Prostate gland (tissue), 2 donors: ENCODE measurements at regions not wholly inside any gene's neighbourhood (a gene's known extent, or its start where the extent isn't known, plus 50 kb on each side); places are given as distances from the start of the nearest gene placed in this dataset.

Source experiments
- DNase-seq: peaks from one replicate; pipeline ENCODE4 v3.0.0-alpha.2; 2019; ENCODE audit warnings: low spot score
- H3K27ac ChIP-seq, 2 donors: fragments of 200-600 bp; sonication (generic); 2 replicates each; pipeline ENCODE4 v1.5.1; 2017 to 2019
- H3K27me3 ChIP-seq: fragments of 200-600 bp; sonication (generic); replicated peaks from 2 replicates; pipeline ENCODE4 v1.5.1; 2019; ENCODE audit not compliant: insufficient read depth
- H3K36me3 ChIP-seq, 2 donors: fragments of 200-600 bp; sonication (generic); 1 replicate in 1 of 2; 2 replicates in 1 of 2; pipeline versions ENCODE4 v1.5.1 to v1.8.1; 2017 to 2019
- H3K4me1 ChIP-seq: fragments of 200-600 bp; sonication (generic); replicated peaks from 2 replicates; pipeline ENCODE4 v1.5.1; 2019
- H3K4me3 ChIP-seq, 2 donors: fragments of 200-600 bp; sonication (generic); 2 replicates each; pipeline ENCODE4 v1.5.1; 2017 to 2019
- H3K9me3 ChIP-seq: fragments of 200-600 bp; sonication (generic); 2 replicates; pipeline ENCODE4 v1.5.1; 2017
- POLR2A ChIP-seq: fragments of 450-650 bp; IDR thresholded peaks from one replicate; pipeline ENCODE4 v1.6.1; 2016; ENCODE audit warnings: antibody characterized with exemption, mild to moderate bottlenecking
- POLR2AphosphoS5 ChIP-seq: sonication (generic); formaldehyde crosslinking; IDR thresholded peaks from one replicate; pipeline ENCODE4 v1.6.1; 2017; ENCODE audit warnings: antibody characterized with exemption
- WGBS: methylation state at CpG from one replicate; pipeline ENCODE4 v1.1.5; 2018; 5-methylcytosine and 5-hydroxymethylcytosine counted together
- intact Hi-C: fragments of 100-400 bp; cut with DNase I; formaldehyde crosslinking; loops from one replicate; pipeline ENCODE4 v1.14.2; 2022
- TF ChIP-seq, protein P1 (sequence below), 4 experiments: fragments of 200-600 bp in 2 of 4; fragments of 450-650 bp in 2 of 4; sonication (generic) in 2 of 4; IDR thresholded peaks; 1 replicate in 3 of 4; 2 replicates in 1 of 4; pipeline ENCODE4 v1.5.1; 2016 to 2019; ENCODE audit warnings: antibody characterized with exemption in 4 of 4, mild to moderate bottlenecking in 2 of 4, moderate library complexity in 2 of 4

DNA sequence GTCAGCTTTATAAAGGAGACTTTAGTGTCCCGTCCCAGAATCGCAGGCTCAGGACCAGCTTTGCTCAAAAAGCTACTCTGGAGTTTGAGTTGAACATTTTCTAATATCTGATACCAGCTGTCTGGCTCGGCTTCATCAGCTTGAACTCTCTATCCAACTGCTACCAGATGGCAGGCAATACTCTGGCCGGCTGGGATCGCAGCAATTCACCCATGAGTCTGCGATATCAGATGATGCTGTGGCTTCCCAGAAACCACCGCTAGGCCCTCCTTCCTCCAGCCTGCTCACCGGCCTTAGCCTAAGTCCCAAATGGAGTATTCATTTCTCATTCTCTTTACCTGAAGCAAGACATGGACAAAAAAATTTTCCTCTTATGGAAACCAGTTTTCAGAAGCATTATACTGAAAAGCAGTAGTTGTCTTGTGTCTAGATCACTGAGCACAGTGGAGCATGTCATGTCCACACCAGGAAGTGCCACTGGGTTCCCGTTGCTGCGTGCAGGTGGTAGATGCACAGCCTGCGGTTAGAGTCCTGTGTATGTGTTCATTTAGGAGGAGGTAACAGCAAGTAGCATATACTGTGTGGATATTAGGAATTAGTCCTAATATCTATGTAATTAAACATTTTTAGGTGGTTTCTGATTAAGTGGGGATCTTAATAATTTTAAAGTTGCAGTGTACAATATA is 162.0 kb upstream of the SOX11 start:
- H3K27me3 ChIP-seq: no peaks in the 10 kb centered on the region
- TF ChIP-seq POLR2A (no peak), POLR2AphosphoS5 (no peak)
- TF ChIP-seq, protein P1, sequence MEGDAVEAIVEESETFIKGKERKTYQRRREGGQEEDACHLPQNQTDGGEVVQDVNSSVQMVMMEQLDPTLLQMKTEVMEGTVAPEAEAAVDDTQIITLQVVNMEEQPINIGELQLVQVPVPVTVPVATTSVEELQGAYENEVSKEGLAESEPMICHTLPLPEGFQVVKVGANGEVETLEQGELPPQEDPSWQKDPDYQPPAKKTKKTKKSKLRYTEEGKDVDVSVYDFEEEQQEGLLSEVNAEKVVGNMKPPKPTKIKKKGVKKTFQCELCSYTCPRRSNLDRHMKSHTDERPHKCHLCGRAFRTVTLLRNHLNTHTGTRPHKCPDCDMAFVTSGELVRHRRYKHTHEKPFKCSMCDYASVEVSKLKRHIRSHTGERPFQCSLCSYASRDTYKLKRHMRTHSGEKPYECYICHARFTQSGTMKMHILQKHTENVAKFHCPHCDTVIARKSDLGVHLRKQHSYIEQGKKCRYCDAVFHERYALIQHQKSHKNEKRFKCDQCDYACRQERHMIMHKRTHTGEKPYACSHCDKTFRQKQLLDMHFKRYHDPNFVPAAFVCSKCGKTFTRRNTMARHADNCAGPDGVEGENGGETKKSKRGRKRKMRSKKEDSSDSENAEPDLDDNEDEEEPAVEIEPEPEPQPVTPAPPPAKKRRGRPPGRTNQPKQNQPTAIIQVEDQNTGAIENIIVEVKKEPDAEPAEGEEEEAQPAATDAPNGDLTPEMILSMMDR (IDR thresholded peaks at IDR 0.05): no peak
- WGBS: 86% methylated on average over 11 of the region's 11 CpGs
- no peaks in the 10 kb centered on the region for H3K4me1 ChIP-seq
- no peaks in the 10 kb centered on the region for H3K36me3 ChIP-seq
- no peaks in the 10 kb centered on the region for H3K9me3 ChIP-seq
- intact Hi-C loops: no loop called here
- no peak for DNase-seq
- no peak overlapping the region for H3K27ac ChIP-seq
- H3K4me3 ChIP-seq: no peak overlapping the region

DNA sequence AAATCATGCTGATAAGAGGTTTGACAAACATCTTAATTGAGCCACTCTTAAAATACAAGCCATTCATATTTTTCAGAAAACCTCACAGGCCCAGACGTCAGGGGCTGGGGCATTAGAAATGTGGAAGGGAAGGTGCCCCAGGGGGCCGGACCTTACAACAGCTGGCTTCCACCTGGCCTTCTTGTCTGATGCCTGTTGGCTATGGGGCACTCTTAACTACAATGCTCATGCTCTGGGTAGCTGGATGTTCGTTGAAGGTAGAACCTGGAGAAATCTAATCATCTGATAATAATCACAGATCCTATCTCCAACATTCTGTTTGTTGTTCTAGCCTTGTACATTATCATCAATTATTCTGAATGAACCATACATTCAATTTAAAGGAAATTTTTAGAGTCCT is 156.9 kb upstream of the SOX11 start:
- Histone ChIP-seq H3K27me3 (no peaks in the 10 kb centered on the region), H3K27ac (no peak overlapping the region), H3K4me3 (no peak overlapping the region), H3K36me3 (no peaks in the 10 kb centered on the region), H3K9me3 (no peaks in the 10 kb centered on the region), H3K4me1 (no peaks in the 10 kb centered on the region)
- WGBS: 87% methylated on average over 3 of the region's 3 CpGs
- DNase-seq: no peak
- TF ChIP-seq, protein P1 (IDR thresholded peaks at IDR 0.05): no peak
- TF ChIP-seq POLR2AphosphoS5: no peak
- TF ChIP-seq POLR2A: no peak
- intact Hi-C loops: no loop called here

DNA sequence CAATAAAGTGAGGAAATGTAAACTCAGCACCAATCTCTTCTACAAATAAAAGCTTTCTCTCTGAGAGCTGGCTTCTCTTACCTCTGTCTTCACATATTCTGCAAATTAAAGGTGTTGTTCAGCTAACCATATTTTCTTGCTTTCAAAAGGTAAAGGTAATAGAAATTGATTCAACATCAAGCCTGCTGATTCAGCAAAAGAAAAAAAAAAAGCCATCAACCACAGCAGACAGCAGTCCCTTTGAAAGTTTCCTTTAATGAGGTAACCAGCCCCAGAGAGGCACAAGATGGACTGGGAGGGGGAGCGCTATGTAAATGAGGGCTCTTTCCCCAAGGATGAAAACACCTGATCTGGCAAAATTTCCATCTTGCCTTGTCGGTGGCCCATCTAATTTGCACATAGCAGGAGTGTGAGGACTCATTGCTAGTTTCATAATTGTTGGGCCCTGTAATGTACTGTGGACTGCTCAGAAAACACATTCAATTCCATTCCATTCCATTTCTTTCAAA is 154.9 kb upstream of the SOX11 start:
- Histone ChIP-seq H3K4me1 (no peaks in the 10 kb centered on the region), H3K27me3 (no peaks in the 10 kb centered on the region), H3K9me3 (no peaks in the 10 kb centered on the region), H3K4me3 (no peak overlapping the region), H3K27ac (no peak overlapping the region), H3K36me3 (no peaks in the 10 kb centered on the region)
- no peak for DNase-seq
- TF ChIP-seq POLR2AphosphoS5 (no peak), POLR2A (no peak)
- TF ChIP-seq, protein P1 (IDR thresholded peaks at IDR 0.05): no peak
- WGBS: 86% methylated on average over 2 of the region's 2 CpGs
- intact Hi-C loops: no loop called here

DNA sequence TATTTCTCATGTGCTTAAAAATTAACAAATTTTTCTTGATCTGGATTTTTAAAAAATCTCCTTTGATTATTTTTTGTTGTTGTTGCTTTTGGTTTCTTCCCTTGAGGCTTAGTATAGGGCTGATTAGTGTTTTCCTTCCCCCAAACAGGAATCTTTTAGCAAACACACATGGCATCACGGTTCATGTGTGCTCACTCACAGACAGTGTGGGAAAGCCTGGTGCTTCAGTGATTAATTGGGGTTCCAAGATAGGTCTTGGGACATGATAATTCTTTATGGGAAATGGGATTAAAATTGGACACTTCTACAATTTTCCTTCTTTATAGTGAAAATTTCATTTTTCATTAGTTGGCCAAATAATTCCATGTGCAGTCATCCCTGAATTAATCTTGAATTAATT is 153.9 kb upstream of the SOX11 start:
- no peaks in the 10 kb centered on the region for H3K4me1 ChIP-seq
- WGBS: 97% methylated on average over 1 of the region's 1 CpG
- DNase-seq: no peak
- no peak overlapping the region for H3K27ac ChIP-seq
- H3K36me3 ChIP-seq: no peaks in the 10 kb centered on the region
- H3K9me3 ChIP-seq: no peaks in the 10 kb centered on the region
- intact Hi-C loops: no loop called here
- TF ChIP-seq POLR2AphosphoS5 (no peak), POLR2A (no peak)
- TF ChIP-seq, protein P1 (IDR thresholded peaks at IDR 0.05): no peak
- H3K27me3 ChIP-seq: no peaks in the 10 kb centered on the region
- no peak overlapping the region for H3K4me3 ChIP-seq

DNA sequence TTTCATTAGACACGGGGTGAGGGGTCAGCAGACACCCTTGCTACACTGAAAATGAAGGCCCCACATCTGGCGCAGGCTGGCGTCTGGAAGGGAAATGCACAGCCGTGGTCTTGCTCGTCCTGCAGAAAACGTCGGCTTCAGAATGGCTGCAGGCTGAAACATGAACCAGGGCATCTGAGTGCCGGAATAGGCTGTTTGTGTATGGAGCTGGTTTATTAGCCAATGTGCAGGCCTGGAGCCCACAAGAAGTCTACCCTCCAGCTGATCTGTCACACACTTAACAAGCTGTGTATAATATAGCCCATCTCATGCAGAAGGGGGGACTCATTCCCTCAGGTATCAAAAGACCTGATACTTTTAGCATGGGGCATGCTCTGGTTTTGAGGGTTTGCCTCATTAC is 153.4 kb upstream of the SOX11 start:
- Histone ChIP-seq H3K4me3 (no peak overlapping the region), H3K9me3 (no peaks in the 10 kb centered on the region), H3K27ac (no peak overlapping the region), H3K36me3 (no peaks in the 10 kb centered on the region), H3K4me1 (no peaks in the 10 kb centered on the region), H3K27me3 (no peaks in the 10 kb centered on the region)
- TF ChIP-seq, protein P1 (IDR thresholded peaks at IDR 0.05): no peak
- TF ChIP-seq POLR2A (no peak), POLR2AphosphoS5 (no peak)
- WGBS: 42% methylated on average over 8 of the region's 8 CpGs
- intact Hi-C loops: no loop called here
- DNase-seq: no peak
